HG02642 (cell line): ENCODE measurements at regions not wholly inside any gene's neighbourhood (a gene's known extent, or its start where the extent isn't known, plus 50 kb on each side); places are given as distances from the start of the nearest gene placed in this dataset.

Source experiments
- ATAC-seq: cut with Tn5 transposase; IDR thresholded peaks from one replicate; pipeline ENCODE4 v1.9.1; 2021; ENCODE audit warnings: mild to moderate bottlenecking; ENCODE audit not compliant: unreplicated experiment, poor library complexity

DNA sequence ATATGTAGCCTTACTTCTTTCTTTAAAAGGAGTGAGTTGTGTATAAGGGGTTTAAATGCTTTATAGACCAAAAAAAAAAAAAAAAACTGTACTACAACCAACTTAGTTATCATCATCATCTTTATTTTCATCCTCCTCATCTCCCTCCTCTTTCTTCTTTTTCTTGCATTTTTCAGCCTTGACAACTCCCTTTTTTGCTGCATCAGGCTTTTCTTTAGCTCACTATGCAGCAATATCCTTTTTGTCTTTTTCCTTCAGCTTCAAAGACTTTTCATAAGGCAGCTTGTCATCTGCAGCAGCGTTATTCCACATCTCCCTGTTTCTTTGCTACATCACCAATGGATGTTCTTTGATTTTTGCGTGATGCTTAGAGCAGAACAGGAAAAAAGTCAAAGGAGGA, 526.0 kb downstream of the ZNF608 start:
- no peak for ATAC-seq

DNA sequence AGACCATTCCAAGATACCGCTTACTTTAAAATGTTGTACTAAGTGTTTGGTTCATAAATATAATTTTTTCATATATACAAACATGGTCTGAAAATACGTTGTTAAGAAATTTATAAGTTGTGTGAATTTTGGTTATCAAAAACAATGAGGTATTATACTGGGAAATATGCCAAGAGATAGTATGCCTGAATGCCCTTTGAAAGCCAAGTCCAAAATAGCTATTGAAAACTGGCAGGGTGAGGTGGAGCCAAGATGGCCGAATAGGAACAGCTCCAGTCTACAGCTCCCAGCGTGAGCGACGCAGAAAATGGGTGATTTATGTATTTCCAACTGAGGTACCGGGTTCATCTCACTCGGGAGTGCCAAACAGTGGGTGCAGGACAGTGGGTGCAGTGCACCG, 533.5 kb downstream of the ZNF608 start:
- ATAC-seq: no peak

GRCh38 chr5:124210111-124210910, 536.1 kb downstream of the ZNF608 start:
- no peak for ATAC-seq

GRCh38 chr5:124207118-124207517, 539.3 kb downstream of the ZNF608 start:
- no peak for ATAC-seq

DNA sequence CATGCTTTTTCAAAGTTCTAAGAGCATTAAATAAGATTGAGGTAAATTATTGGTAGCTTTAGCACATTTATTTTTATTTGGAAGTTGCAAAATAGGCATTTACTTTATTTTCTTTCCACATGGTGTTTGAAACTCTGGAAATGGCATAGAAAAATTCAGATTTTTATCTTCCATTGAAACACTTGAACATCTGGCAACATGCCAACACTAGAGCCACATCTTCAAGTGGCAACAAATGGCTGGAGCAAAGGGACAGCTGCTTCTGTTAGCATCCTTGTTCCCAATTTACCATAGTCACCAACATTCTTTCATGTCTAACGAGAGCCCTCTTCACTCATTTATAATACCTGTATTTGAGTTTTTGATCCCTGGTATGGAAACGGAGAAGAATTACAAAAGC, 539.9 kb downstream of the ZNF608 start:
- no peak for ATAC-seq

GRCh38 chr5:124203303-124203702, 543.1 kb downstream of the ZNF608 start:
- no peak for ATAC-seq

- no peak for ATAC-seq
These were observed 546.1 kb downstream of the ZNF608 start for GRCh38 chr5:124200381-124200780.

DNA sequence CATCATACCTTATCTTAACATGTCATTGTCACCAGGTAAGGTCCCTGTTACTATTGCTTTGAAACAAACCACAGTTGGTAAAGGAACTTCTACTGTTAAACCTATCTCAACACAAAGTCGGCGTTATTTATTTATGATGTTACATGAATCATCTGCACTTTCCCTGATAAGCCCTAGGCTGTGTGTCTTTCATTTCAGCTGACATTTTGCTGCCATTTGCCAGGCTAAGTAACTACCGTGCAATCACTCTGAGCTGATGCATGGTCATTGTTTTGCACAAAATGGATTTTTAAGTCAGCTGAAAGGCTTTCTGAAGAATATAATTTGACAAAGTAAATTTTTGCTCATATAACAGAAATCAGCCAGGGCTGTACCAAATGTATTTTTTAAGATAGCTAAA, 546.5 kb downstream of the ZNF608 start:
- ATAC-seq: no peak

DNA sequence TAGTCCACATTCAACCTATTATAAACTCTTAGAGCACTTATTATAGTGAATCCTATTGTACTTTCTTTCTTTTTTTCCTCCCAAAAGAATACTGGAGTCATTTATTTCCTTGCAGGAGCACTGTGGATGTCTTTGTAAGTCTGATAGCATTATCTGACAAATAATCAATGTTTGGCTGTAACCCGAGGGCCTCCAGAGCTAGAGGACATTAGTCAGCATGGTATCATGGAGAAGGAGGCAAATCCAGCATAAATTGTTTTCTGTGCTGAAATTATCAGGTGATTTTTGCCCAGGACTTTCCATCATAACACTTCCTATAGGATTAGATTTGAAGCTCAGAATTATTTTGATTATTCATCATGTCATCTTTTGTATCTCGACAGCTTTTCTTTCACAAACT, 551.0 kb downstream of the ZNF608 start:
- ATAC-seq: no peak

- ATAC-seq: no peak
These were observed 552.2 kb downstream of the ZNF608 start for GRCh38 chr5:124194282-124194681.

DNA sequence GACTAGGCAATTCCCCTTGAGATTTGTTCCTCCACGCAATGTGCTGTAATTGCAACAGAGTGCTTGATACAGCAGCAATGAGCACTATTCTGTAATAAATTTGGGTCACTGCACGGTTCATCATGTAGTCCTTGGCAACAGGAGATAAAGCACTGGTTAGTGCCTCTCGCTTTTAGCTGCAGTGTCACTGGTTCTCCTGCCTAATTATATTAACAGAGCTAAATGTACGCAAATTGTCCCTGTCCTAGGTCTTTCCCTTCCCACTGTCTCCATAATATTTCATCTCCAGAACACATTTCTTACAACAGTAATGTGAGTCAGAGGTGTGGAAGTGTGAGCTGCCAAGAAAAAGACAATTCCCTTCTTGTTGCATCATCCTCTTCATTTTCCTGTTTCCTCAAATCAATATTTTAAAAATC, 553.1 kb downstream of the ZNF608 start:
- ATAC-seq: no peak

DNA sequence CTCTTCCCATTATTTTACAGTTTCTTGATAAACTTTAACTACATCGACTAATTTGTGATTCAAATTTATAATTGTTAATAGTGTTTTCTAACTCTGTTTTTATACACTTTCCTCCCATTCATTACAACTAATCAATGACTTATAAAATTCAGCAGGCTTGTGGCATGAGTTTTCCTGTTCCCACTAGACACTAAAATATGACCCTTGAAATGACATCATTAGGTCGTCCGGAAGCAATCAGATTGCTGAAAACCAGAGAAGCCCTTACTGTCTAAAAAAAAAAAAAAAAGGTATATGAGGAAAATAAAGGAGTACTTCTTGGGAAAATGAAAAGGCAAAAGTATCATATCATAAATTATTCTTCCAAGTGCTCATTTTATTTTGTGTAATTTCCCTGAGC, 553.7 kb downstream of the ZNF608 start:
- ATAC-seq: no peak

DNA sequence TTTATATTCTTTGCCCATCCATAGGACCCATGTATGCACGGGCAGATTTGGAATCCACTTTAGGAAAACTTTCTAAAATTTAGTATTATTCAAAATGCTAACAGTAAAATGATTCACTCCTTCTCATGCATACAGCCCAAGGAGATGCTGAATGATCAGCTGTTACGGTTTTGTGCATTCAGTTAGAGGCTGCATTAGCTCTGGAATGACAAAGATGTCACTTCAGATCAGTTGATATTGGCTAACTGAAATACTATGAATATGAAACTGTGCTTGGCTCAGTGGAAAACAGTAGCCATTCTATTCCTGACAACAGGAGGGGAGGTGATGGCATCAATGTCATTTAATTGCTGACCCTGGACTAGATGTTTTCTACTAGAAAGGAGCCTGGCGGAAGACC, 560.7 kb downstream of the ZNF608 start:
- no peak for ATAC-seq

- no peak for ATAC-seq
These were observed 564.3 kb downstream of the ZNF608 start for GRCh38 chr5:124182133-124182532.

DNA sequence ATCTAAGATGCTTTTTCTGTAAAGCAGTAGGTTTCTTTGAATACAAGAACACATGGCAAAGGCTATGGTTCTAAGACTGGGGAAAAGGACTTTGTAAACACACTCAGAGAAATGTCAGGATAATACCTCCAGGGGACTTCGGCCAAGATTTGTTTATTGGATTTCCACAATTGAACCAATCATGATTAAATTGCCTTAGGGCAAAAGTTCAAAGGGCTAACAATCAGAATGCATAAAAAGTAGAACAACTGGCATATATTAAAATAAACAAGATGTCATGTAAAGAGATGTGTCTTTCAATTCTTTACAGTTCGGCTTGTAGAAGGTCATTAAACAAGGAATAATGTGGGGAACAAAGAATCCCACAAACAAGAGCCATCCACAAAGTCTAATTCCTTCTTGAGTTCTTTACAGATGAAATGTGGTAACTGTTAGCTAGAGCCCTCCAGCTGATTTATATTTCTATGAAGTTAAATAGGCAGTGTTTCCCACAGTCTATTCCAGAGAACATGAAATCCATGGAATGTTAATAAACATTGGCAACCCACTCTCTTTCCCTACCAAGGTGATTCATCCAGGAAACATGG, 565.5 kb downstream of the ZNF608 start:
- no peak for ATAC-seq

DNA sequence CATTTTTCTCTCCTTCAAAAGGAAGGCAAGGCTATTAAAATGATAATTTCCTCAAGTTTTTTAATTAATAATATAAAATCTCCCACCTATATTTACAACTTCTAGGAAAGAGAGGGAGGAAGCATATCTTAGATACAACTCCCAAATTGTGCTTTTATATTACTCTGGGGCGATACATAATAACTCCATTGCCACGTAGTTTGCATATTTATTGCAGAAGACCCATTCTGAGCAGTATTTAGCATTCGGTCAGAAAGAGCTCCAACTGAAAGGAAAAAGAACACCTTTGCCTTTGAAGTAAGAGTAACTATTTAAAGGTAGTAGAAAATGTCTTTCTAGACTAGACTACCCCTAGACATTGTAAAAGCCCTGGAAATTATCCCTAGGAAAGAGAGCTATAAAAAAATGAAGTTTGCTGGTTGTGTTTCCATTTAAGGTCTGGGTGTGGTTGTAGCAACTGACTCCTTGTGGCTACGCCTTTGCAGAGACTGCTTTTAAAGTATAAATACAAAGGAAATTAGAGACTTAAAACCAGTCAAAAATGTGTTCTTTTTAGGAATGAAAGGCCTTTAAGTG, 566.1 kb downstream of the ZNF608 start:
- ATAC-seq: no peak

DNA sequence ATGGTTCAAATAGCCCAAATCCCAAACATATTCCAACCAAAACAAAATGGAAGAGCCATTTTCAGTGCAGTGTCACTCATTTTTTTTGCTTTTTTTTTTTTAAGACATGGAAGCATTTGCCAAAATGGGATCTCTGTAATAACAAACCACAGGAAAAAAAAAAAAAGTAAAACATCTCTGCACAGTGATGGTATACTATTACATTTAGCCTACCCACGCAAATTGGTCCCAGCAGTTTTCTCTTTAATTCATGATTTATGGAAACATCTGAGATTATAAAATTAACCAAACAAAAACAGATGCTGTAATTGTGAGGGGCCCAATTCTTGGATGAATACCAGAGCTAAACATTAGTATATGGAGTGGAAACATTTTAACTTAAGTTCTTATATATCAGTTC, 566.6 kb downstream of the ZNF608 start:
- ATAC-seq: no peak

DNA sequence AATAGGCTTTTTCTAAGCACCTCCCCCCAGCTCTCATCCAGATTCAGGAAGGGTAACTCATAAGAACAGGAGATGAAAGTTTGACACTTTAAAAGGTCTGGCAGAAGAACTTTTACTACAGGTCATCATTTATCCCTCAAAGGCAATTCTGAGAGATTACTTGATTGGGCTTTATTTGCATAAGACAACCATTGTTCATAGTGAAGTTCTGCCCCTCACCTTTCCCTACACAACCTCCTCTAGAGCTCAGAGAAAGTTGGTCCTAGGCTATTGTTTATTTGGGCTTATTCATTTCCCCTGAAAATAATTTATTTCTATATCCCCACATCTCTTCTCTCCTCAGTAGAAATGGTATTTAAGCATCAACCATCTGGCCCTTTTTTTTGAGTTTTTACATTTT, 568.4 kb downstream of the ZNF608 start:
- ATAC-seq: no peak

DNA sequence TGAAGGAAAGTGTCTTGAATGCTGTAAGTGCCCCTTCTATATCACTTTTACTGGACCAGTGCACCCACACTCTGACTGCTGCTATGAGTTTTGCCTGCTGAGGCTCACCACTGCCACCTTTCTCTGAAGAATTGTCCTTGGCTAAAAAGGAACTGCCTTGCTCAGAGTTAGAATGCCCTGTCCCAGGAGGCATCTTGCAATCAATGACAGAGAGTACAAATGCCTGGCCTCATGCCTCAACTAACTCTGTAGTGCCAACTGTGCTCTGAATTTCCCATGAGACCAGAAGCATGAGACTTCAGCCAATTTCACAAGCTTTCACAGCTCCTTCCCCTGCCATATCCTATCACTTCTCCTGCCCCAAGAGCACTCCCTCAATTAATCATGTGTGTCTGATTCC, 569.7 kb downstream of the ZNF608 start:
- ATAC-seq: no peak

DNA sequence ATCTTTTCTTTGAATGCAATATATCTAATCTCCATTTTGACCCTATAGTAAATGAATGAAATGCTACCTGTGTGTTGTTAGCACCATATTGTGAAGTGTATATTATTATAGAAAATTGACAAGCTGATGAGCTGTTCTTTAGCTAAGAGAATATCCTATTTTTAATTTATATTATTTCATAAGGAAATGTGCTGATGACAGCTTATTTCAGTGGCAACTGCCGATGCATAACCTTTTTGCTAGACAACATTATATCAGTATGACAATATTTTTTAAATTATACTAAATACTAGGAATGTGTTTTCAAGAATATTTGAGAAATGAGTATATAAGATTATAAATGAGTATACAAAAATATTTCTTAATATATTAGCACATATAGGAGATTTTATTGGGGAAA, 573.1 kb downstream of the ZNF608 start:
- ATAC-seq: no peak

GRCh38 chr5:124172389-124173003, 573.9 kb downstream of the ZNF608 start:
- no peak for ATAC-seq
